Sigmoid colon (tissue), 6 donors: ENCODE measurements at regions not wholly inside any gene's neighbourhood (a gene's known extent, or its start where the extent isn't known, plus 50 kb on each side); places are given as distances from the start of the nearest gene placed in this dataset.

Experiments
- DNase-seq: peaks from one replicate; pipeline ENCODE4 v3.0.0-alpha.2; 2019
- H3K27ac ChIP-seq, 4 donors: fragments of 200-600 bp; sonication (generic); one replicate each; pipeline ENCODE4 v1.5.1; 2016 to 2019; ENCODE audit warnings: mild to moderate bottlenecking in 1 of 4
- H3K27me3 ChIP-seq, 3 donors: fragments of 200-600 bp; sonication (generic); one replicate each; pipeline ENCODE4 v1.5.1; 2019; ENCODE audit warnings: mild to moderate bottlenecking in 1 of 3
- H3K36me3 ChIP-seq, 4 donors: fragments of 200-600 bp; sonication (generic); one replicate each; pipeline ENCODE4 v1.5.1; 2016 to 2019
- H3K4me1 ChIP-seq, 4 donors: fragments of 200-600 bp; sonication (generic); one replicate each; pipeline ENCODE4 v1.5.1; 2017 to 2019
- H3K4me3 ChIP-seq, 4 donors: fragments of 200-600 bp; sonication (generic); one replicate each; pipeline ENCODE4 v1.5.1; 2017 to 2019; ENCODE audit warnings: mild to moderate bottlenecking in 2 of 4, moderate library complexity in 1 of 4
- H3K9me3 ChIP-seq, 4 donors: fragments of 200-600 bp in 3 of 4; sonication (generic) in 3 of 4; one replicate each; pipeline versions ENCODE4 v1.5.1 to v1.6.1; 2013 to 2019
- EP300 ChIP-seq, 4 donors: sonication (generic); formaldehyde crosslinking; IDR thresholded peaks; one replicate each; pipeline ENCODE4 v1.6.1; 2017; ENCODE audit warnings: antibody characterized with exemption in 4 of 4
- POLR2A ChIP-seq, 2 donors: fragments of 450-650 bp; IDR thresholded peaks; one replicate each; pipeline ENCODE4 v1.6.1; 2016; ENCODE audit warnings: antibody characterized with exemption in 2 of 2, mild to moderate bottlenecking in 2 of 2, moderate library complexity in 2 of 2
- POLR2AphosphoS5 ChIP-seq, 4 donors: sonication (generic); formaldehyde crosslinking; IDR thresholded peaks; one replicate each; pipeline ENCODE4 v1.6.1; 2017; ENCODE audit warnings: antibody characterized with exemption in 4 of 4
- WGBS, 2 donors: extraction: QIAGEN DNeasy Blood & Tissue Kit; methylation state at CpG; one replicate each; pipeline ENCODE4 v1.1.7; 2013; 5-methylcytosine and 5-hydroxymethylcytosine counted together
- intact Hi-C: fragments of 100-400 bp; cut with DNase I; formaldehyde crosslinking; loops from one replicate; pipeline ENCODE4 v1.15.1; 2023
- TF ChIP-seq, protein P1 (sequence below), 4 experiments: fragments of 450-650 bp in 3 of 4; fragments of 200-600 bp in 1 of 4; IDR thresholded peaks; one replicate each; pipeline ENCODE4 v1.5.1; 2016 to 2019; ENCODE audit warnings: antibody characterized with exemption in 4 of 4, mild to moderate bottlenecking in 3 of 4, moderate library complexity in 2 of 4
- donor health status: healthy with polysubstance abuse.
- donor health status: healthy.

DNA sequence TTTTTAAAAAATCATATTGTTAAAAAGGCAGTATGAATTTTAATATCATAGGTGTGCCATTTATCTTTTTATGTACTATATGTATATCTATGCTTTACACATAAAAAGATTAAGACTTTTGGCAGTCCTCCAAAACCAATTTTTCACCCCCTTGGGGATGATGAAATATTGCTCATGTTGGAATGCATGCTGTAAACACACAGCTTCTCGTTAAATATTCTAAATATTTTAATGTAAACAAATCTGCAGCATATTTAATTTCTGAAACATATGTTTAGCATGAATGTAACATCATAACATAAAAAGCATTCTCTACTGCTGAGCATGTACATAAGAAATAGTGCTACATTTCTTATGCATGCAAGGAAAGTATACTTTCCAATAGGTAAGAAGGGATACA is 484.3 kb upstream of the LRATD1 start:
- no peaks in the 10 kb centered on the region for H3K36me3 ChIP-seq
- H3K4me1 ChIP-seq, result no peaks in the 10 kb centered on the region
- no peak overlapping the region for H3K4me3 ChIP-seq
- DNase-seq, result no peak
- intact Hi-C loops, result no loop called here
- H3K27ac ChIP-seq, result no peak overlapping the region
- no peaks in the 10 kb centered on the region for H3K9me3 ChIP-seq
- no peak for TF ChIP-seq EP300 (IDR thresholded peaks at IDR 0.05)
- TF ChIP-seq POLR2A (IDR thresholded peaks at IDR 0.05), result no peak
- TF ChIP-seq, protein P1, sequence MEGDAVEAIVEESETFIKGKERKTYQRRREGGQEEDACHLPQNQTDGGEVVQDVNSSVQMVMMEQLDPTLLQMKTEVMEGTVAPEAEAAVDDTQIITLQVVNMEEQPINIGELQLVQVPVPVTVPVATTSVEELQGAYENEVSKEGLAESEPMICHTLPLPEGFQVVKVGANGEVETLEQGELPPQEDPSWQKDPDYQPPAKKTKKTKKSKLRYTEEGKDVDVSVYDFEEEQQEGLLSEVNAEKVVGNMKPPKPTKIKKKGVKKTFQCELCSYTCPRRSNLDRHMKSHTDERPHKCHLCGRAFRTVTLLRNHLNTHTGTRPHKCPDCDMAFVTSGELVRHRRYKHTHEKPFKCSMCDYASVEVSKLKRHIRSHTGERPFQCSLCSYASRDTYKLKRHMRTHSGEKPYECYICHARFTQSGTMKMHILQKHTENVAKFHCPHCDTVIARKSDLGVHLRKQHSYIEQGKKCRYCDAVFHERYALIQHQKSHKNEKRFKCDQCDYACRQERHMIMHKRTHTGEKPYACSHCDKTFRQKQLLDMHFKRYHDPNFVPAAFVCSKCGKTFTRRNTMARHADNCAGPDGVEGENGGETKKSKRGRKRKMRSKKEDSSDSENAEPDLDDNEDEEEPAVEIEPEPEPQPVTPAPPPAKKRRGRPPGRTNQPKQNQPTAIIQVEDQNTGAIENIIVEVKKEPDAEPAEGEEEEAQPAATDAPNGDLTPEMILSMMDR (IDR thresholded peaks at IDR 0.05), result no peak
- no peak for TF ChIP-seq POLR2AphosphoS5 (IDR thresholded peaks at IDR 0.05)
- H3K27me3 ChIP-seq, result no peaks in the 10 kb centered on the region
- WGBS, 2 donors, result 47 to 65% methylated on average over 1 of the region's 1 CpG

- Histone ChIP-seq H3K9me3 (no peaks in the 10 kb centered on the region), H3K36me3 (no peaks in the 10 kb centered on the region), H3K27ac (no peak overlapping the region), H3K27me3 (no peaks in the 10 kb centered on the region), H3K4me3 (no peak overlapping the region), H3K4me1 (no peaks in the 10 kb centered on the region)
- DNase-seq, result no peak
- TF ChIP-seq POLR2A (IDR thresholded peaks at IDR 0.05), result no peak
- intact Hi-C loops, result no loop called here
Measured at GRCh38 chr2:14157816-14158215, 474.7 kb upstream of the LRATD1 start.

- no peak for DNase-seq
- Histone ChIP-seq H3K4me3 (no peak overlapping the region), H3K9me3 (no peaks in the 10 kb centered on the region), H3K4me1 (no peaks in the 10 kb centered on the region), H3K36me3 (no peaks in the 10 kb centered on the region), H3K27ac (no peak overlapping the region), H3K27me3 (no peaks in the 10 kb centered on the region)
- intact Hi-C loops, result no loop called here
- WGBS, 2 donors, result 67 to 71% methylated on average over 3 of the region's 3 CpGs
- TF ChIP-seq POLR2AphosphoS5 (IDR thresholded peaks at IDR 0.05) (no peak), EP300 (IDR thresholded peaks at IDR 0.05) (no peak), POLR2A (IDR thresholded peaks at IDR 0.05) (no peak)
- TF ChIP-seq, protein P1 (IDR thresholded peaks at IDR 0.05), result no peak
Measured at GRCh38 chr2:14180333-14180732, 452.2 kb upstream of the LRATD1 start.

DNA sequence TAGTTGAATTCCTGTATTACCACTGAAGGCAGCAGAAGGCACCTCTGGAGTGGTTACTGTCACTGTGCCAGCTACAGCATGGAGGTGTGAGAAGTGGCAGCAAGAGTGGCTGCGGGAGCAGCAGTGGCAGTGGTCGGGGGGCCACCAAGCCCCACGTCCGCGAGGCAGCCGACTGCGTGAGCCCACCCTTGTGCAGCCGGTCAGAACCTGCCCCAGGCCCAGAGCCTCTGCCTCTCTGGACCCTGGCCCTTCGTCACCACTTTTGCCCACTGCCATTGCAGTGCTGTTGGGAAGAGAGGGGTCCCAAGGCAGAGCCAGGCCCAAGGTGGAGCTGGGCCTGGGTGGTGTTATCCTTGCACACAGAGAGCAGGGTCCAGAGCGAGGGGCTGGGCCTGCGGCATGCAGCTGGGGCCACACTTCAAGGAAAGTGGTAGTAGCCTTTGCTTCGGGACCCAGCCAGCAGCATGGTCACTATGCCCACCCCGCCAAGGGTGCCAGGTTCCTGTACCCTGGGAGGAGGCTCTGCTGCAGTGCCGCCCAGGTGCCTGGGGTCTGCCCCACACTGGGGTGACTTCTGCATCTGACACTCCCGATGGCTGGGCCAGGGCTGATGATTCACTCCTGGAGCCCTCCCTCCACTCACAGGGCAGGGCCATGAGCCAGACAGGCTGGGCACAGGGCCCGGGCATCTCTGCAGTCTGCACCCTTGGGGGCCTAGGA is 450.1 kb upstream of the LRATD1 start:
- H3K9me3 ChIP-seq, result no peaks in the 10 kb centered on the region
- no peak for TF ChIP-seq POLR2AphosphoS5 (IDR thresholded peaks at IDR 0.05)
- TF ChIP-seq EP300 (IDR thresholded peaks at IDR 0.05), result no peak
- no peak for TF ChIP-seq POLR2A (IDR thresholded peaks at IDR 0.05)
- TF ChIP-seq, protein P1 (IDR thresholded peaks at IDR 0.05), result no peak
- no peak overlapping the region for H3K27ac ChIP-seq
- intact Hi-C loops, result no loop called here
- no peaks in the 10 kb centered on the region for H3K36me3 ChIP-seq
- no peaks in the 10 kb centered on the region for H3K27me3 ChIP-seq
- DNase-seq, result no peak
- no peaks in the 10 kb centered on the region for H3K4me1 ChIP-seq
- WGBS, 2 donors, result 93 to 95% methylated on average over 16 of the region's 16 CpGs
- no peak overlapping the region for H3K4me3 ChIP-seq

- TF ChIP-seq POLR2AphosphoS5 (IDR thresholded peaks at IDR 0.05), result no peak
- TF ChIP-seq, protein P1 (IDR thresholded peaks at IDR 0.05), result no peak
- no peak for TF ChIP-seq POLR2A (IDR thresholded peaks at IDR 0.05)
- TF ChIP-seq EP300 (IDR thresholded peaks at IDR 0.05), result no peak
- intact Hi-C loops, result no loop called here
- Histone ChIP-seq H3K9me3 (no peaks in the 10 kb centered on the region), H3K27me3 (no peaks in the 10 kb centered on the region), H3K4me1 (no peaks in the 10 kb centered on the region), H3K4me3 (no peak overlapping the region), H3K36me3 (no peaks in the 10 kb centered on the region), H3K27ac (no peak overlapping the region)
- DNase-seq, result no peak
- WGBS, 2 donors, result 77 to 80% methylated on average over 2 of the region's 2 CpGs
Measured at GRCh38 chr2:14185906-14186305, 446.6 kb upstream of the LRATD1 start.
